CD4-positive, alpha-beta T cell (primary cell): ENCODE measurements at regions not wholly inside any gene's neighbourhood (a gene's known extent, or its start where the extent isn't known, plus 50 kb on each side); places are given as distances from the start of the nearest gene placed in this dataset.
"Not testable (repeated sequence)": the region's sequence is repeated elsewhere in the genome, so short reads cannot be mapped to it uniquely, and the experiment has no call there.

Experiments used
- ATAC-seq: fragments of 200-7000 bp; cut with Tn5 transposase; one replicate; pipeline ENCODE4 v1.10.0; 2022; ENCODE audit warnings: mild to moderate bottlenecking; ENCODE audit not compliant: poor library complexity
- CTCF ChIA-PET: fragments of 350-600 bp; sonication (Branson Sonifier 250); formaldehyde crosslinking; loops from one replicate; lab custom pipeline; 2021; ENCODE audit warnings: antibody characterized with exemption, inconsistent platforms; lab: Charles Lee
- POLR2A ChIA-PET: fragments of 350-600 bp; sonication (Branson Sonifier 250); formaldehyde crosslinking; loops from one replicate; lab custom pipeline; 2021; ENCODE audit warnings: antibody characterized with exemption, inconsistent platforms; lab: Charles Lee
- DNase-seq, 14 experiments: peaks; one replicate each; pipeline ENCODE4 v3.0.0-alpha.2; 2013 to 2020; ENCODE audit warnings: mixed read lengths in 2 of 14
- H3K27ac ChIP-seq, 2 donors: one replicate each; pipeline versions ENCODE4 v1.5.1 to v1.7.0; 2013; ENCODE audit warnings: low read length in 2 of 2, low read depth in 1 of 2, mild to moderate bottlenecking in 1 of 2
- H3K27me3 ChIP-seq, 2 experiments: 1 replicate in 1 of 2; 2 replicates in 1 of 2; pipeline versions ENCODE4 v1.6.1 to v1.7.0; 2013; ENCODE audit warnings: low read length in 2 of 2, control low read depth in 1 of 2, mild to moderate bottlenecking in 1 of 2, moderate library complexity in 1 of 2; ENCODE audit not compliant: insufficient read depth in 2 of 2, control insufficient read depth in 1 of 2
- H3K36me3 ChIP-seq: one replicate; pipeline ENCODE4 v1.6.1; 2013; ENCODE audit warnings: low read length, control low read depth; ENCODE audit not compliant: insufficient read depth
- H3K4me1 ChIP-seq: one replicate; pipeline ENCODE4 v1.6.1; 2013; ENCODE audit warnings: low read length, control low read depth; ENCODE audit not compliant: insufficient read depth
- H3K4me3 ChIP-seq: one replicate; pipeline ENCODE4 v1.5.1; 2013; ENCODE audit warnings: mild to moderate bottlenecking, low read length, moderate library complexity
- H3K9me3 ChIP-seq, 2 experiments: 1 replicate in 1 of 2; 2 replicates in 1 of 2; pipeline versions ENCODE4 v1.6.1 to v1.7.0; 2013; ENCODE audit warnings: low read length in 2 of 2, mild to moderate bottlenecking in 2 of 2, control low read depth in 1 of 2, moderate library complexity in 1 of 2; ENCODE audit not compliant: control insufficient read depth in 1 of 2, insufficient read depth in 1 of 2
- H3K27ac Mint-ChIP-seq: one replicate; pipeline ENCODE4 v1.8.0; 2020; ENCODE audit warnings: mixed read lengths
- H3K27me3 Mint-ChIP-seq: one replicate; pipeline ENCODE4 v1.8.0; 2021; ENCODE audit warnings: mixed read lengths
- H3K36me3 Mint-ChIP-seq: one replicate; pipeline ENCODE4 v1.8.0; 2021; ENCODE audit warnings: low read depth, mixed read lengths
- H3K4me1 Mint-ChIP-seq: one replicate; pipeline ENCODE4 v1.8.0; 2021; ENCODE audit warnings: low read depth, mixed read lengths
- H3K4me3 Mint-ChIP-seq: one replicate; pipeline ENCODE4 v1.8.0; 2020; ENCODE audit warnings: mild to moderate bottlenecking, mixed read lengths
- H3K9me3 Mint-ChIP-seq: one replicate; pipeline ENCODE4 v1.8.0; 2020; ENCODE audit warnings: mixed read lengths
- CTCF ChIP-seq: fragments of 200-600 bp; IDR thresholded peaks from one replicate; pipeline ENCODE4 v1.8.0; 2022; ENCODE audit warnings: antibody characterized with exemption, mild to moderate bottlenecking
- intact Hi-C, 2 experiments: fragments of 100-400 bp; cut with DNase I in 1 of 2; cut with micrococcal nuclease in 1 of 2; formaldehyde crosslinking; loops; one replicate each; pipeline versions ENCODE4 v1.15.1 to v1.9.0; 2023 to 2025; cut with DNase I, micrococcal nuclease

- Histone ChIP-seq H3K27me3 (no peaks in the 10 kb centered on the region), H3K27ac (no peak overlapping the region), H3K4me3 (no peak overlapping the region), H3K36me3 (no peaks in the 10 kb centered on the region), H3K4me1 (no peaks in the 10 kb centered on the region), H3K9me3 (peaks cover 0 to 4% of the 10 kb centered on the region in 2 experiments)
- Mint-ChIP-seq H3K27me3 (no peaks in the 10 kb centered on the region), H3K4me3 (no peak overlapping the region), H3K9me3 (peaks cover 10% of the 10 kb centered on the region), H3K4me1 (no peaks in the 10 kb centered on the region), H3K36me3 (no peaks in the 10 kb centered on the region), H3K27ac (no peak overlapping the region)
- intact Hi-C loops = no loop called here
- DNase-seq (no peak), ATAC-seq (no peak)
- POLR2A ChIA-PET = no interaction called here
- CTCF ChIA-PET = no interaction called here
- no peak for TF ChIP-seq CTCF
Measured at GRCh38 chr20:55641497-55641896, 363.8 kb downstream of the CBLN4 start.

- peaks cover 0 to 22% of the 10 kb centered on the region in 2 experiments for H3K9me3 ChIP-seq
- no peaks in the 10 kb centered on the region for H3K36me3 Mint-ChIP-seq
- DNase-seq (no peak), ATAC-seq (no peak)
- H3K9me3 Mint-ChIP-seq = no peaks in the 10 kb centered on the region
- H3K27ac ChIP-seq = no peak overlapping the region
- H3K4me3 Mint-ChIP-seq = no peak overlapping the region
- no peak for TF ChIP-seq CTCF
- H3K4me1 Mint-ChIP-seq = no peaks in the 10 kb centered on the region
- ChIA-PET POLR2A (no interaction called here), CTCF (no interaction called here)
- H3K27me3 ChIP-seq = no peaks in the 10 kb centered on the region
- H3K4me1 ChIP-seq = no peaks in the 10 kb centered on the region
- intact Hi-C loops = no loop called here
- H3K27ac Mint-ChIP-seq = no peak overlapping the region
- no peaks in the 10 kb centered on the region for H3K27me3 Mint-ChIP-seq
- no peak overlapping the region for H3K4me3 ChIP-seq
- no peaks in the 10 kb centered on the region for H3K36me3 ChIP-seq
Measured at GRCh38 chr20:55635870-55636269, 369.4 kb downstream of the CBLN4 start.

- H3K27ac ChIP-seq = no peak overlapping the region
- H3K9me3 ChIP-seq = peaks cover 0 to 23% of the 10 kb centered on the region in 2 experiments
- Mint-ChIP-seq H3K9me3 (no peaks in the 10 kb centered on the region), H3K36me3 (no peaks in the 10 kb centered on the region), H3K4me1 (no peaks in the 10 kb centered on the region), H3K27ac (no peak overlapping the region), H3K4me3 (no peak overlapping the region), H3K27me3 (no peaks in the 10 kb centered on the region)
- intact Hi-C loops = no loop called here
- ChIA-PET CTCF (no interaction called here), POLR2A (no interaction called here)
- DNase-seq (no peak), ATAC-seq (no peak)
- H3K36me3 ChIP-seq = no peaks in the 10 kb centered on the region
- H3K4me3 ChIP-seq = no peak overlapping the region
- H3K4me1 ChIP-seq = no peaks in the 10 kb centered on the region
- no peaks in the 10 kb centered on the region for H3K27me3 ChIP-seq
- no peak for TF ChIP-seq CTCF
Measured at GRCh38 chr20:55632592-55632991, 372.7 kb downstream of the CBLN4 start.

- H3K4me1 ChIP-seq, POLR2A ChIA-PET, H3K27ac ChIP-seq, H3K36me3 ChIP-seq, H3K4me3 Mint-ChIP-seq, DNase-seq, CTCF ChIA-PET, H3K36me3 Mint-ChIP-seq, H3K9me3 Mint-ChIP-seq, intact Hi-C loops, H3K27me3 ChIP-seq, H3K27ac Mint-ChIP-seq, H3K27me3 Mint-ChIP-seq, H3K4me3 ChIP-seq, ATAC-seq, H3K4me1 Mint-ChIP-seq: not testable (repeated sequence)
- H3K9me3 ChIP-seq = peaks cover 0 to 22% of the 10 kb centered on the region in 2 experiments
Measured at GRCh38 chr20:55629143-55629542, 376.2 kb downstream of the CBLN4 start.
